ENCODE measurements at regions not wholly inside any gene's neighbourhood (a gene's known extent, or its start where the extent isn't known, plus 50 kb on each side); places are given as distances from the start of the nearest gene placed in this dataset.

- Mint-ChIP-seq H3K4me3 (no peak overlapping the region), H3K9me3 (ENCODE audit: insufficient read depth) (no peaks in the 10 kb centered on the region), H3K27me3 (no peaks in the 10 kb centered on the region), H3K4me1 (no peaks in the 10 kb centered on the region), H3K27ac (no peak overlapping the region)
- H3K27me3 ChIP-seq (replicated peaks in 1 of 4; ENCODE audit: control extremely low read depth in 1 of 4, control insufficient read depth in 3 of 4, insufficient read depth in 4 of 4, low read length in 3 of 4) = no peaks in the 10 kb centered on the region
- 100% methylated on average over 1 of the region's 2 CpGs for WGBS (ENCODE audit: insufficient coverage)
- no peak overlapping the region for H3K4me2 ChIP-seq (replicated peaks; ENCODE audit: low read depth, low read length, poor library complexity, severe bottlenecking)
- intact Hi-C loops (cut with micrococcal nuclease) = no loop called here
- H3K79me2 ChIP-seq (ENCODE audit: control insufficient read depth, insufficient read depth, low read length) = no peaks in the 10 kb centered on the region
- no peak overlapping the region for H3K9ac ChIP-seq (ENCODE audit: low read length)
- no peak for DNase-seq
- ChIA-PET POLR2A (no interaction called here), CTCF (interaction anchor here (1.0 kb wide), 1 partner anchor 16 kb away, joined by 3 read pairs; no protein-coding TSS in a partner anchor)
- H3K4me3 ChIP-seq (ENCODE audit: control extremely low read depth in 1 of 5, extremely low read depth in 1 of 5, insufficient read depth in 1 of 5, low read depth in 2 of 5, low read length in 4 of 5) = no peak overlapping the region
- no peaks in the 10 kb centered on the region for H3K9me3 ChIP-seq (ENCODE audit: control extremely low read depth in 1 of 3, control insufficient read depth in 2 of 3, insufficient read depth in 1 of 3, low read length in 2 of 3)
- H2AFZ ChIP-seq (ENCODE audit: insufficient read depth, low read depth, low read length, poor library complexity, severe bottlenecking) = no peak overlapping the region
- H3K4me1 ChIP-seq (ENCODE audit: control insufficient read depth in 2 of 2, insufficient read depth in 2 of 2, low read length in 2 of 2) = no peaks in the 10 kb centered on the region
- no peaks in the 10 kb centered on the region for H3K36me3 ChIP-seq (replicated peaks in 1 of 2; ENCODE audit: control extremely low read depth in 1 of 2, control insufficient read depth in 1 of 2, extremely low read depth in 1 of 2, insufficient read depth in 2 of 2, low read length in 1 of 2)
- ATAC-seq (ENCODE audit: low read depth) = no peak
- no peak overlapping the region for H3K27ac ChIP-seq (ENCODE audit: low read length in 2 of 2)
- TF ChIP-seq CTCF (IDR thresholded peaks at IDR 0.05) (no peak), EZH2 (IDR thresholded peaks at IDR 0.05; ENCODE audit: borderline replicate concordance, insufficient read depth, low read depth, low read length, poor library complexity, severe bottlenecking) (no peak)
- no peaks in the 10 kb centered on the region for H4K20me1 ChIP-seq (ENCODE audit: control insufficient read depth, insufficient read depth, low read length, poor library complexity, severe bottlenecking)
Measured at GRCh38 chr2:58515827-58516573, 274.9 kb upstream of the FANCL start.

- Histone ChIP-seq H3K27ac (ENCODE audit: low read length in 2 of 2) (no peak overlapping the region), H3K79me2 (ENCODE audit: control insufficient read depth, insufficient read depth, low read length) (no peaks in the 10 kb centered on the region), H3K9me3 (ENCODE audit: control extremely low read depth in 1 of 3, control insufficient read depth in 2 of 3, insufficient read depth in 1 of 3, low read length in 2 of 3) (no peaks in the 10 kb centered on the region), H3K9ac (ENCODE audit: low read length) (no peak overlapping the region), H3K4me1 (ENCODE audit: control insufficient read depth in 2 of 2, insufficient read depth in 2 of 2, low read length in 2 of 2) (no peaks in the 10 kb centered on the region), H2AFZ (ENCODE audit: insufficient read depth, low read depth, low read length, poor library complexity, severe bottlenecking) (no peak overlapping the region), H3K27me3 (replicated peaks in 1 of 4; ENCODE audit: control extremely low read depth in 1 of 4, control insufficient read depth in 3 of 4, insufficient read depth in 4 of 4, low read length in 3 of 4) (no peaks in the 10 kb centered on the region), H3K4me2 (replicated peaks; ENCODE audit: low read depth, low read length, poor library complexity, severe bottlenecking) (no peak overlapping the region), H3K36me3 (replicated peaks in 1 of 2; ENCODE audit: control extremely low read depth in 1 of 2, control insufficient read depth in 1 of 2, extremely low read depth in 1 of 2, insufficient read depth in 2 of 2, low read length in 1 of 2) (no peaks in the 10 kb centered on the region), H3K4me3 (ENCODE audit: control extremely low read depth in 1 of 5, extremely low read depth in 1 of 5, insufficient read depth in 1 of 5, low read depth in 2 of 5, low read length in 4 of 5) (no peak overlapping the region), H4K20me1 (ENCODE audit: control insufficient read depth, insufficient read depth, low read length, poor library complexity, severe bottlenecking) (no peaks in the 10 kb centered on the region)
- ATAC-seq (ENCODE audit: low read depth) = no peak
- CTCF ChIA-PET = no interaction called here
- Mint-ChIP-seq H3K9me3 (ENCODE audit: insufficient read depth) (no peaks in the 10 kb centered on the region), H3K4me1 (no peaks in the 10 kb centered on the region), H3K27ac (no peak overlapping the region), H3K27me3 (no peaks in the 10 kb centered on the region), H3K4me3 (no peak overlapping the region)
- intact Hi-C loops (cut with micrococcal nuclease) = no loop called here
- no peak for TF ChIP-seq EZH2 (IDR thresholded peaks at IDR 0.05; ENCODE audit: borderline replicate concordance, insufficient read depth, low read depth, low read length, poor library complexity, severe bottlenecking)
- no peak for TF ChIP-seq CTCF (IDR thresholded peaks at IDR 0.05)
- DNase-seq = no peak
- POLR2A ChIA-PET = no interaction called here
Measured at GRCh38 chr2:58514252-58514651, 273.1 kb upstream of the FANCL start.
